Epithelial cell of proximal tubule (primary cell): ENCODE measurements at regions not wholly inside any gene's neighbourhood (a gene's known extent, or its start where the extent isn't known, plus 50 kb on each side); places are given as distances from the start of the nearest gene placed in this dataset.
"Not testable (repeated sequence)": the region's sequence is repeated elsewhere in the genome, so short reads cannot be mapped to it uniquely, and the experiment has no call there.

Experiments
- DNase-seq: peaks from one replicate; pipeline ENCODE4 v3.0.0-alpha.2; 2011; ENCODE audit warnings: low read depth
- H3K4me3 ChIP-seq: 2 replicates; pipeline ENCODE4 v1.5.1; 2011; ENCODE audit warnings: low read depth, mild to moderate bottlenecking, low read length
- TF ChIP-seq, protein P1 (sequence below): conservative IDR thresholded peaks from 2 replicates; pipeline ENCODE4 v1.5.1; 2012; ENCODE audit warnings: low read depth, mild to moderate bottlenecking, low read length

DNA sequence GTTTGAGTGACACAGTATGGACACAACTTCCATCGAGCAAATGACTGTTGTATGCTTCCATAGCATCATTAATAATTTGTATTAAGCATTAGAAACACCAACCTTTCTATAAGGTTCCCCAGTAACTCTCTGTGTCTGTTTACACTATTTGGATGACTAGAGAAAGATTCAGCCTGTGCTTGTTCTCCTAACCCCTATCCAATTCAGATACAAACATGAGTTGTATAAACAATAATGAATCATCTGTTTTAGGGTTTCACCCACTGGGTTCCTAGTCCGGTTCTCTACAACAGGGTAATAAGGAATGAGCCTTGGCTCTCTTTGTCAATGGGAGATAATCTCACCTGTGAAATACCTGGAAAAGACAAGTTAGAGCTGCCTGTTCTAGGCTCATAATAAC is 894.1 kb upstream of the PIK3C3 start:
- DNase-seq = no peak
- TF ChIP-seq, protein P1, sequence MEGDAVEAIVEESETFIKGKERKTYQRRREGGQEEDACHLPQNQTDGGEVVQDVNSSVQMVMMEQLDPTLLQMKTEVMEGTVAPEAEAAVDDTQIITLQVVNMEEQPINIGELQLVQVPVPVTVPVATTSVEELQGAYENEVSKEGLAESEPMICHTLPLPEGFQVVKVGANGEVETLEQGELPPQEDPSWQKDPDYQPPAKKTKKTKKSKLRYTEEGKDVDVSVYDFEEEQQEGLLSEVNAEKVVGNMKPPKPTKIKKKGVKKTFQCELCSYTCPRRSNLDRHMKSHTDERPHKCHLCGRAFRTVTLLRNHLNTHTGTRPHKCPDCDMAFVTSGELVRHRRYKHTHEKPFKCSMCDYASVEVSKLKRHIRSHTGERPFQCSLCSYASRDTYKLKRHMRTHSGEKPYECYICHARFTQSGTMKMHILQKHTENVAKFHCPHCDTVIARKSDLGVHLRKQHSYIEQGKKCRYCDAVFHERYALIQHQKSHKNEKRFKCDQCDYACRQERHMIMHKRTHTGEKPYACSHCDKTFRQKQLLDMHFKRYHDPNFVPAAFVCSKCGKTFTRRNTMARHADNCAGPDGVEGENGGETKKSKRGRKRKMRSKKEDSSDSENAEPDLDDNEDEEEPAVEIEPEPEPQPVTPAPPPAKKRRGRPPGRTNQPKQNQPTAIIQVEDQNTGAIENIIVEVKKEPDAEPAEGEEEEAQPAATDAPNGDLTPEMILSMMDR = no peak
- H3K4me3 ChIP-seq = no peak overlapping the region

DNA sequence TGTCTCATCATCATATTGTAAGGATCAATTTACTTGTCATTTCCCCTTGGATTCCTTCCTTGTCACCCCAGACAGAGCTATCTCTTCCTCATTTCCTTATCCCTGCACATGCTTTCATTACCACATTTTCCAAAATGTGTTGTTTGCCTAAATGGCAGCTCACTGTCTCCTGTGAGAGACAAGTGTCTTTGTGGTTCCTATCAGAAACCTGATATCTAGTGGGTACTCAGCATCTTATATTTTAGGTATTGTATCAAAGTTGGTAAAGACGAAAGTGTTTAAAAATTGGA is 896.0 kb upstream of the PIK3C3 start:
- no peak for DNase-seq
- H3K4me3 ChIP-seq = no peak overlapping the region
- TF ChIP-seq, protein P1 = no peak

DNA sequence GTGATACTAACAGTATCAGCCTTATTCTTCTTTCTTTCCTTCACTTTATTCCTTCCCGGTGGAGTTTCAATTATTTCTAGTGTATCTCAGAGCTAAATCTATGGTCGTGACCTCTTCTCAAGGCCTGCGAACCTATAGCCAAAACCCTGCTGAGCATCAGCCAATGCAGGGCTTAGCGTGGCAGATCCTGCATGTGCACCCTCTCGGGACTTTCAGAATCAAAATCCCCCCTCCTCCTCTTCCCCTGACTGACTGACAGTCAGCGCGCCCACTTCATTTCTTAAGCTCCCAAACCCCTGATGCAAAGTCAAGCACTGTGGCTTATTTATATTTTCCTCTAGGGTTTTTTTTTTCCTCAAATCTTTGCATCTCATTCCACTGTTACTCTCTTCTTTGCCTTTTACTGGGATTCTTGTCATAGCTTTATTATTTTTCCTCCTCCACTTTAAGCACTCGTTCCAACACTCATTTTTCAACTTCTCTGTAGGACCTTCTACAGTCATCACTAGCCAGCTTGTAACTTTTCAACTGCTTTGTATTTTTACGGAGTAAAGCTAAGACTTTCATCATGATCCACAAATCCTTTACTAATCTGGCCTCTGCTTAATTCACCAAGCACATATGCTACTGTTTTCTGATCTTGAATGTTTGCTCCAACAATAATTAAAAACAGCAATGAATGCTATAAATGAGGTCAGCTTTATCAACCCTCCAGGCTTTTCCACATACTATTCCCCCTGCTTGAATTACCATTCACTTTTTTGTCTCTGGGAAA is 896.5 kb upstream of the PIK3C3 start:
- TF ChIP-seq, protein P1 = no peak
- no peak for DNase-seq
- no peak overlapping the region for H3K4me3 ChIP-seq

DNA sequence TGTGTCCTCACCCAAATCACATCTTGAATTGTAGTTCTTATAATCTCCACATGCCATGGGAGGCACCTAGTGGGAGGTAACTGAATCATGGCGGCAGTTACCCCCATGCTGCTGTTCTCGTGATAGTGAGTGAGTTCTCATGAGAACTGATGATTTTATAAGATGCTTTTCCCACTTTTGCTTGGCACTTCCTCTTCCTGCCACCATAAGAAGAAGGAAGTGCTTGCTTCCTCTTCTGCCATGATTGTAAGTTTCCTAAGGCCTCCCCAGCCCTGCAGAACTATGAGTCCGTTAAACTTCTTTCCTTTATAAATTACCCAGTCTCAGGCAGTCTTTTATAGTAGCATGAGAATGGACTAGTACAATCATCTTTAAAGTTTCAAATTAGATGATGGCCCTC is 902.4 kb upstream of the PIK3C3 start:
- TF ChIP-seq, protein P1 = no peak
- DNase-seq = no peak
- H3K4me3 ChIP-seq = no peak overlapping the region

DNA sequence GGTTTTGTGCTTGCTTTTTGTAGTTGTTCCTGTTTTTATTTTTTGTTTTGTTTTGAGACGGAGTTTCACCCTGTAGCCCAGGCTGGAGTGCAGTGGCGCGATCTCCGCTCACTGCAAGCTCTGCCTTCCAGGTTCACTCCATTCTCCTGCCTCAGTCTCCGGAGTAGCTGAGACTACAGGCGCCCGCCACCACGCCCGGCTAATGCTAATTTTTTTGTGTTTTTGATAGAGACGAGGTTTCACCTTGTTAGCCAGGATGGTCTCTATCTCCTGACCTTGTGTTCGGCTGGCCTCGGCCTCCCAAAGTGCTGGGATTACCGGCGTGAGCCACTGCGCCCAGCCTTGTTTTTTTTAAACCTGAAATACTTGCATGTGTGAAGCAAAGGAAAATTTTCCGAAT is 908.8 kb upstream of the PIK3C3 start:
- H3K4me3 ChIP-seq, DNase-seq: not testable (repeated sequence)

DNA sequence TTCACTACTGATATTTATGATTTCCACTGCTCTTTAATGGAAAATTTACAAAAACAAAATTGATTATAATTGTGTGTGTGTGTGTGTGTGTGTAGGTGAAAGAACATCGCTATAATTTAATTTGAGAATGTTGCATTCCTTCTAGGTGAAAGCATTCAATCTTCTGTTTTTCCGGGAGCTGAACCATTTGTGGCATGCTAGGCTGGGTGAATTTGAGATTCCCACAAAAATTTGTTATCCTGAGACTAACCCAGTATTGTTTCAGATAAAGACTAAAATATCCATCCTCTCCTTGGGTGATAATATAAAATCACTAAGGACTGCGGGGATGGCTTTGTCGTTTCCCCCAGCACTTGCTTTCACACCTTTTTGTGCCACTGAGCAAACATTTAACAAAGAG is 911.2 kb upstream of the PIK3C3 start:
- DNase-seq = no peak
- TF ChIP-seq, protein P1 = no peak
- H3K4me3 ChIP-seq = no peak overlapping the region

DNA sequence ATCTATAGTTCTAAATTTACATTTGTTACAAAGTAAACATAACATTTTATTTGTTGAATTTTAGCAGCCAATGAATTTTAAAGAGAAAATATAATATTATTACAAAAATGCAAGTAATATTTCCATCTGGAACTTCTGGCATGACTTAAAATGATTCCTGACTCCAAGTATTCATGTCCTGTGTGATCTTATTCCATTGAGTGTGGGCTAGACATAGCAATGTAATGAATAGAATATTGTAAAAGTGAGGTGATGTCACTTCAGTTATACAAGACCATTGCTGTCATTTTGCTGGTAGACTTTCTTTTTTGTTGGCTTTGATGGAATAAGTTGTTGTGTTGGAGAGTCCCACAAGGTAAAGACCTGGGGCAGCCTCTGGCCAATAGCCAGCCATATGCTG is 912.2 kb upstream of the PIK3C3 start:
- DNase-seq = no peak
- TF ChIP-seq, protein P1 = no peak
- H3K4me3 ChIP-seq = no peak overlapping the region

DNA sequence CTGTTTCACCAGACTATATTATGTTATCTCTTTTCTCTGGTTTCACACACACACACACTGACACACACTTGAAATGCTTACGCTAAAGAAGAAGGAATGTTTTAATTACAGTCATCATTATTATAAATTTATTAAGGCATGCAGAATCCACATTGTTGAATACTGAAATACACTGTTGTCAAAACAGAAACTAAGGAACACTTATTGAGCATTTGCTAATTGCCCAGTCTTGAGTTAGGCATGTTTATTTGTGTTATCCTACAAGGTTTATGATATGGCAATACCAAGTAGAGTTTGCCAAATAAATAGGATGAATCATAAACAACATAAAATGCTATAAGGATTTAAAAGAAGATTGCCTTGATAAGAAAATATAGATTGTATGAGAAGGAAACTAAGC is 917.0 kb upstream of the PIK3C3 start:
- TF ChIP-seq, protein P1 = no peak
- no peak overlapping the region for H3K4me3 ChIP-seq
- DNase-seq = no peak
